Esophagus (tissue), 2 donors: ENCODE measurements at regions not wholly inside any gene's neighbourhood (a gene's known extent, or its start where the extent isn't known, plus 50 kb on each side); places are given as distances from the start of the nearest gene placed in this dataset.

ENCODE experiments used
- H3K27ac ChIP-seq, 2 donors: one replicate each; pipeline ENCODE4 v1.5.1; 2013; ENCODE audit warnings: low read depth in 2 of 2, mild to moderate bottlenecking in 2 of 2, inconsistent platforms in 1 of 2, low read length in 1 of 2, moderate library complexity in 1 of 2
- H3K27me3 ChIP-seq, 2 donors: one replicate each; pipeline ENCODE4 v1.6.1; 2013; ENCODE audit warnings: low read length in 2 of 2, control low read depth in 1 of 2, mild to moderate bottlenecking in 1 of 2; ENCODE audit not compliant: insufficient read depth in 2 of 2, control insufficient read depth in 1 of 2
- H3K36me3 ChIP-seq, 2 donors: one replicate each; pipeline ENCODE4 v1.6.1; 2013; ENCODE audit warnings: low read length in 1 of 2; ENCODE audit not compliant: control insufficient read depth in 2 of 2, insufficient read depth in 2 of 2
- H3K4me1 ChIP-seq, 2 donors: one replicate each; pipeline ENCODE4 v1.6.1; 2013; ENCODE audit warnings: low read length in 1 of 2; ENCODE audit not compliant: control insufficient read depth in 2 of 2, insufficient read depth in 2 of 2
- H3K4me3 ChIP-seq, 2 donors: one replicate each; pipeline ENCODE4 v1.5.1; 2013; ENCODE audit warnings: low read length in 2 of 2, mild to moderate bottlenecking in 2 of 2, low read depth in 1 of 2, moderate library complexity in 1 of 2
- H3K9me3 ChIP-seq, 2 donors: one replicate each; pipeline ENCODE4 v1.6.1; 2013; ENCODE audit warnings: mild to moderate bottlenecking in 2 of 2, low read depth in 1 of 2, low read length in 1 of 2, moderate library complexity in 1 of 2; ENCODE audit not compliant: control insufficient read depth in 2 of 2, insufficient read depth in 1 of 2
- WGBS, 2 donors: extraction: QIAGEN DNeasy Blood & Tissue Kit; methylation state at CpG; one replicate each; pipeline ENCODE4 v1.1.7; 2013; 5-methylcytosine and 5-hydroxymethylcytosine counted together
- donor health status: healthy with polysubstance abuse.
- donor health status: Bipolar disorder and iron deficiency.

DNA sequence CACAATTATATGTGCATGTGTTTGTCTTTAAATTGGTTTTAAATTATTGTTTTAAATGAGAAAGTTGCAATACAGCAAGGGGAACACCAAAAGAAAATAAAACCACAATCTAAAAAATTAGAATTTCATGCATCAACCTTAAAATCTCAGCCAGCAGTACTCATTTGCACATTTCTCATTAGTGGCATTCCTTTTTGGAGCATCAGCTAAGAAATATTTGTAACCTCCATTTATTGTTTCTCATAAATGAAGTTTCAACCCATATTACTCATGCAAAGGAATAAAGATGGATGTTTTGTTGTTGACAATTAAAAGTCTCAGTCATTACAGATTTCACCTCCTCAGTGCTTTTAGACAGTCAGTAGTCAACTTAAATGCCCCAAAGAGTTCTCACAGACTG is 160.1 kb downstream of the TBX15 start:
- peaks cover 0 to 2% of the 10 kb centered on the region in 2 donors for H3K9me3 ChIP-seq
- no peak overlapping the region for H3K27ac ChIP-seq
- no peaks in the 10 kb centered on the region for H3K27me3 ChIP-seq
- H3K4me3 ChIP-seq = no peak overlapping the region
- no peaks in the 10 kb centered on the region for H3K4me1 ChIP-seq
- no peaks in the 10 kb centered on the region for H3K36me3 ChIP-seq

DNA sequence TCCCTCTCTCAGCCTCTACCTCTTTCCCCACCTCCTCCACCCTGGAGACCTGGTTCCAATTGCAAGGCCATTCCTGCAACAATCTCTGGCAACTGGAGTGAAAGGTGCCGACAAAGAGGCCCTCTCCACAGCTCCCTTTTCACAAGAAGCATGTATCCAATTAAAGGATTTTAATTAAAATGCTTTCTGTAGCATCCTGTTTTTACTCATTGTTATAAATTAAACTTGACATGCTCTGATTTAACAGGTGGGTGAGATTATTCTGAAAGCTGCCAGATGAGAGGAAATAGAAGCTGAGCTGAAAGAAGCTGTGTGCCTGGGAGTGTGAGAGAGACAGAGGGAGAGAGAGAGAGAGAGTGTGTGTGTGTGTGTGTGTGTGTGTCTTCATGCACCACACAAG is 160.5 kb downstream of the TBX15 start:
- H3K4me1 ChIP-seq = no peaks in the 10 kb centered on the region
- no peaks in the 10 kb centered on the region for H3K27me3 ChIP-seq
- no peak overlapping the region for H3K4me3 ChIP-seq
- no peak overlapping the region for H3K27ac ChIP-seq
- peaks cover 0 to 2% of the 10 kb centered on the region in 2 donors for H3K9me3 ChIP-seq
- 57 to 66% methylated on average over 1 of the region's 1 CpG for WGBS, 2 donors
- H3K36me3 ChIP-seq = no peaks in the 10 kb centered on the region

DNA sequence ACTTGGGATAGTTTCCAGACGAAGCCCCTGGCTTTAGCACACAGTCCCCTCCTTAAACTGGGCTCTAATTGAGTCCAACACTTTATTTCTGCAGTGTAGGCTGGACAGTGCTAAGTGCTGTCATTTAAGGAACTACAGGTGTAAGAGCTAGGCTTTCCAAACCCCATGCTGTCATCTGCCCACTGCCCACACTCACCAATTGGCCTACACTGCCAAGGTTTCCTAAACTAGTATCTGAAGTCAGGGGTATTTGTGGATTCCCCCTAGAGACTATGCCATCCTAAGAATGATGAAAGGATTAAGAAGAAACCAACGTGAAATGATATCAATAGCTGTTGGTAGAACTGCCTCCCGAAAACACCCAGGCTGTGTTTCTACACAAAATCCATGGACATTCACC is 160.9 kb downstream of the TBX15 start:
- no peaks in the 10 kb centered on the region for H3K27me3 ChIP-seq
- H3K27ac ChIP-seq = no peak overlapping the region
- H3K4me1 ChIP-seq = no peaks in the 10 kb centered on the region
- H3K9me3 ChIP-seq = peaks cover 0 to 2% of the 10 kb centered on the region in 2 donors
- WGBS, 2 donors = 65 to 70% methylated on average over 3 of the region's 3 CpGs
- no peak overlapping the region for H3K4me3 ChIP-seq
- H3K36me3 ChIP-seq = no peaks in the 10 kb centered on the region

- no peaks in the 10 kb centered on the region for H3K36me3 ChIP-seq
- H3K27me3 ChIP-seq = no peaks in the 10 kb centered on the region
- H3K4me1 ChIP-seq = no peaks in the 10 kb centered on the region
- H3K4me3 ChIP-seq = no peak overlapping the region
- H3K27ac ChIP-seq = no peak overlapping the region
- WGBS, 2 donors = 53 to 56% methylated on average over 3 of the region's 3 CpGs
- H3K9me3 ChIP-seq = peaks cover 0 to 2% of the 10 kb centered on the region in 2 donors
Observed at GRCh38 chr1:118826669-118827068, 161.5 kb downstream of the TBX15 start.

DNA sequence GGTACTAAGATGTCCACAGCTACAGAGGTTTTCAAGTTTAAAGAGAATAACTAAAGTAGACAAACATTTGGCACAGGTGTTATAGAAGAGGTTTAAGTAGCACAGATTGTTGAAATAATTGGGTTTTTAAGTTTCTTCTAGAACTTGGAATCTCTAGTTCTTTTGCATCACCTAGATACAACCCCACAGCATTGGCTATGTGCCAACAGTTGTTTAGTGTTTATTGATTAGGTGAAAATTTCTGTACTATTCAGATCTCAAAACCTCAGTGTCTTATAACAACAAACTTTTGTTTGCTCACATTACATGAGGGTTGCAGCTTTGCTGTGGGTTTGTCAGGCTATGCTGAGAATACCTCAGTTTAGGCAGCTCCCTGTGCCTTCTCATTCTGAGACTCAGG is 162.5 kb downstream of the TBX15 start:
- Histone ChIP-seq H3K27me3 (no peaks in the 10 kb centered on the region), H3K9me3 (peaks cover 0 to 2% of the 10 kb centered on the region in 2 donors), H3K36me3 (no peaks in the 10 kb centered on the region), H3K27ac (no peak overlapping the region), H3K4me3 (no peak overlapping the region), H3K4me1 (no peaks in the 10 kb centered on the region)

DNA sequence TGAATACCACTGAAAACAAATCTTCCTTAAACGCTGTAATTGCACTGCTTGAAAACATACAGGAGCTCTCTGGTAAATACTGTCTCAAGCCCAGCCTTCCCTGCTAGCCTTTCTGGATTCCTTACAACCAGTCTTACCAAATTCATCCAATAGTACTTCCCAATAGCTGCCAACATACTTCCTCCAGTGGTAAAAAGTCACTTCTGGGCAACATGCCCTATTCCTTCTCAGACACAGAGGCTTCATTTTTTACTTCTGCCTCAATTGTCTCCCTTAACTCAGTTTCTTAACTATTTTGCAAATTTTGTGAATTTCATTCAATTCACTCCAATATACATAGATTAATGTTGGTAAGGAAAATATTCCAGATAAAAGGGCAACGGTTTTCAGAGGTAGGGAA is 166.3 kb downstream of the TBX15 start:
- 40 to 44% methylated on average over 2 of the region's 2 CpGs for WGBS, 2 donors

GRCh38 chr1:118820864-118821263 is 167.3 kb downstream of the TBX15 start:
- Histone ChIP-seq H3K27ac (no peak overlapping the region), H3K4me3 (no peak overlapping the region), H3K9me3 (no peaks in the 10 kb centered on the region), H3K4me1 (no peaks in the 10 kb centered on the region), H3K36me3 (no peaks in the 10 kb centered on the region), H3K27me3 (no peaks in the 10 kb centered on the region)
- 81 to 94% methylated on average over 1 of the region's 1 CpG for WGBS, 2 donors

More for the DNA sequence above, 166.3 kb downstream of the TBX15 start:
- H3K9me3 ChIP-seq = no peaks in the 10 kb centered on the region
- no peaks in the 10 kb centered on the region for H3K27me3 ChIP-seq
- H3K27ac ChIP-seq = no peak overlapping the region
- H3K36me3 ChIP-seq = no peaks in the 10 kb centered on the region
- no peak overlapping the region for H3K4me3 ChIP-seq
- H3K4me1 ChIP-seq = no peaks in the 10 kb centered on the region

DNA sequence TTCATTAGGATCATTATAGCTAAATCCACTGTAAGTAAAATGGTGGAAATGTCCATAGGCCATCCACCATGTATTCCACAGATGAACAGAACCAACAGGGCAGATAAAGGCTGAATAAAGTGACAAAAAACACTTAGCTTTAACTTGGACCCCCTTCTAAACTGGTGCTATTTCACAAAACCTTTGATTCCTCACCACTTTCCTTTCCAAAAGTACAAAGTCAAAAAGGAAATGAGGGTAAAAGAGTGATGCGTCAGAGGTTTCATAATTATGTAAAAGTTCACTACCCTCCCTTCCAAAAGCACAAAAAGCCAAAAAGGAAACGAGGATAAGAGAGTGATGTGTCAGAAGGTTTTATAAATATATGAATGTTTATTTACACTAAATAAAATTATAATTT is 172.2 kb downstream of the TBX15 start:
- peaks cover 0 to 2% of the 10 kb centered on the region in 2 donors for H3K27me3 ChIP-seq
- 38 to 44% methylated on average over 2 of the region's 2 CpGs for whole genome bisulfite sequencing, 2 donors
- H3K27ac ChIP-seq = no peak overlapping the region
- H3K4me3 ChIP-seq = no peak overlapping the region
- H3K9me3 ChIP-seq = no peaks in the 10 kb centered on the region
- H3K36me3 ChIP-seq = no peaks in the 10 kb centered on the region
- no peaks in the 10 kb centered on the region for H3K4me1 ChIP-seq

- Histone ChIP-seq H3K4me1 (no peaks in the 10 kb centered on the region), H3K36me3 (no peaks in the 10 kb centered on the region), H3K27me3 (peaks cover 0 to 2% of the 10 kb centered on the region in 2 donors), H3K4me3 (no peak overlapping the region), H3K9me3 (no peaks in the 10 kb centered on the region), H3K27ac (no peak overlapping the region)
- 78 to 81% methylated on average over 4 of the region's 4 CpGs for WGBS, 2 donors
Observed at GRCh38 chr1:118812555-118812954, 175.6 kb downstream of the TBX15 start.

GRCh38 chr1:118811156-118811555 is 177.0 kb downstream of the TBX15 start:
- no peak overlapping the region for H3K27ac ChIP-seq
- H3K4me3 ChIP-seq = no peak overlapping the region
- no peaks in the 10 kb centered on the region for H3K4me1 ChIP-seq
- H3K36me3 ChIP-seq = no peaks in the 10 kb centered on the region
- peaks cover 0 to 2% of the 10 kb centered on the region in 2 donors for H3K27me3 ChIP-seq
- 91 to 97% methylated on average over 1 of the region's 1 CpG for WGBS, 2 donors
- no peaks in the 10 kb centered on the region for H3K9me3 ChIP-seq
